Mesothelial cell of epicardium (in vitro differentiated cells): ENCODE measurements at regions not wholly inside any gene's neighbourhood (a gene's known extent, or its start where the extent isn't known, plus 50 kb on each side); places are given as distances from the start of the nearest gene placed in this dataset.
A peak's percentile ranks its signal among the peaks of the same experiment; 100 is the strongest.

Experiments
- DNase-seq, 2 experiments: peaks; one replicate each; pipeline ENCODE4 v3.0.0; 2021; ENCODE audit warnings: low spot score in 2 of 2; ENCODE audit not compliant: unreplicated experiment in 2 of 2
- H3K27ac Mint-ChIP-seq: 2 replicates; pipeline ENCODE4 v1.8.0; 2021; ENCODE audit warnings: mixed read lengths
- H3K27me3 Mint-ChIP-seq: 2 replicates; pipeline ENCODE4 v1.8.0; 2021; ENCODE audit warnings: low read depth, mixed read lengths
- H3K36me3 Mint-ChIP-seq: 2 replicates; pipeline ENCODE4 v1.8.0; 2021; ENCODE audit warnings: mixed read lengths
- H3K4me1 Mint-ChIP-seq: 2 replicates; pipeline ENCODE4 v1.8.0; 2021; ENCODE audit warnings: mixed read lengths
- H3K4me3 Mint-ChIP-seq: 2 replicates; pipeline ENCODE4 v1.8.0; 2021; ENCODE audit warnings: mild to moderate bottlenecking, moderate library complexity, mixed read lengths
- H3K9me3 Mint-ChIP-seq: 2 replicates; pipeline ENCODE4 v1.8.0; 2021; ENCODE audit warnings: mixed read lengths
- TF ChIP-seq, protein P1 (sequence below): fragments of 200-600 bp; sonication (generic); IDR thresholded peaks from one replicate; pipeline ENCODE4 v1.5.0; 2021; ENCODE audit warnings: antibody characterized with exemption; ENCODE audit not compliant: unreplicated experiment

DNA sequence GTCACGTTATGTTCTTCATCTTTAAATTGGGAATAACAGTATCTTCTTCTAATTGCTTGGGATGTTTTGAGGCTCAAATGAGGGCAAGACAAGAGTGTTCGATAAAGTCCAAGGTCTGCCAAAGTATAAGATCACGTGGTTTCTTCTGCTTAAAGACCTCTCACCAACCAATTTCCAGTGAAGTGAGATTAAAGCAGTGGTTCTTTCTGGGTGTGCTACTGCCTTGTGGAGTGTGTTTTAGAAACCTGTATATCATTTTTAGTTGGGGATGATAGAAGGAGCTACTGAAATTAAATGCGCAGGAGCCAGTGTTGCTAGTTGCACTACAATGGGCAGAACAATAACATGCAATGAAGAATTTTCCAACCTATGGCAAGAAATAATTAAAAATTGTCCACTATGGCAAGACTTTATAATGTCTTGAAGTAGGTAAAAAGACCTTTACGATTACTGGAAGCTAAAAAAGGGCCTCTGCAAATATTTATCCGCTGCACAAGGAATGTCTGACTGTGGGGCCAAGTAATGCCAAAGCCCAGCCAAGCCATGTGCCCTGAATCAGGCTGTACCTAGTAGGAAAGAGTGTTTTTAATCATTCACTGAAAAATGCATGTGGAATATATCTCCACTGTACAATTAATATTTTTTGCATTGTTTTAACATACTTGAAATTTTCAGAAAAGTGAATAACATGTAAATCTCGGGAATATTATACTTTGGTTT is 244.5 kb upstream of the REG3G start:
- no peaks in the 10 kb centered on the region for H3K27me3 Mint-ChIP-seq
- H3K27ac Mint-ChIP-seq: peak overlapping the region; percentile 1
- peaks cover 7% of the 10 kb centered on the region for H3K9me3 Mint-ChIP-seq
- TF ChIP-seq, protein P1, sequence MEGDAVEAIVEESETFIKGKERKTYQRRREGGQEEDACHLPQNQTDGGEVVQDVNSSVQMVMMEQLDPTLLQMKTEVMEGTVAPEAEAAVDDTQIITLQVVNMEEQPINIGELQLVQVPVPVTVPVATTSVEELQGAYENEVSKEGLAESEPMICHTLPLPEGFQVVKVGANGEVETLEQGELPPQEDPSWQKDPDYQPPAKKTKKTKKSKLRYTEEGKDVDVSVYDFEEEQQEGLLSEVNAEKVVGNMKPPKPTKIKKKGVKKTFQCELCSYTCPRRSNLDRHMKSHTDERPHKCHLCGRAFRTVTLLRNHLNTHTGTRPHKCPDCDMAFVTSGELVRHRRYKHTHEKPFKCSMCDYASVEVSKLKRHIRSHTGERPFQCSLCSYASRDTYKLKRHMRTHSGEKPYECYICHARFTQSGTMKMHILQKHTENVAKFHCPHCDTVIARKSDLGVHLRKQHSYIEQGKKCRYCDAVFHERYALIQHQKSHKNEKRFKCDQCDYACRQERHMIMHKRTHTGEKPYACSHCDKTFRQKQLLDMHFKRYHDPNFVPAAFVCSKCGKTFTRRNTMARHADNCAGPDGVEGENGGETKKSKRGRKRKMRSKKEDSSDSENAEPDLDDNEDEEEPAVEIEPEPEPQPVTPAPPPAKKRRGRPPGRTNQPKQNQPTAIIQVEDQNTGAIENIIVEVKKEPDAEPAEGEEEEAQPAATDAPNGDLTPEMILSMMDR: no peak
- no peaks in the 10 kb centered on the region for H3K36me3 Mint-ChIP-seq
- no peak for DNase-seq
- H3K4me1 Mint-ChIP-seq: peaks cover 25% of the 10 kb centered on the region
- no peak overlapping the region for H3K4me3 Mint-ChIP-seq

DNA sequence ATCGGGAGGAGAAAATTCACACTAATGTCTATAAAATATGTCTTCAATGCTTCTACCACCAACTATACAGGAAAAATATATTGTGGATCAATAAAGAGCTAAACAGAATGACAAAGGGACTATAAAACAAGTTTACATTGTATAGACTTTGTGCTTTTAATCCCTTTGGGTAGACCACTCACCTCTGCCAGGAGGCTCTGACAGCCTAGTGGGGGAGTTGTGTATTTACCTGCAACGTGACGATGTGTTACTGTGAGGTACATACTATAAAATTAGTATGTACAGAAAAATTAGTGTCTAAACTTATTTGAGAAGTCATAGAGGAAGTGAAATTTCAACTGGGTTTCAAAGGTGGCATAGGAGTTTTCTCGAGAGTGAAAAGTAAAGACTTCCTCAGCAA is 243.3 kb upstream of the REG3G start:
- no peaks in the 10 kb centered on the region for H3K27me3 Mint-ChIP-seq
- no peak overlapping the region for H3K27ac Mint-ChIP-seq
- no peaks in the 10 kb centered on the region for H3K36me3 Mint-ChIP-seq
- H3K4me3 Mint-ChIP-seq: no peak overlapping the region
- TF ChIP-seq, protein P1: peak; percentile 22
- H3K9me3 Mint-ChIP-seq: peaks cover 7% of the 10 kb centered on the region
- peaks cover 25% of the 10 kb centered on the region for H3K4me1 Mint-ChIP-seq
- DNase-seq: no peak

DNA sequence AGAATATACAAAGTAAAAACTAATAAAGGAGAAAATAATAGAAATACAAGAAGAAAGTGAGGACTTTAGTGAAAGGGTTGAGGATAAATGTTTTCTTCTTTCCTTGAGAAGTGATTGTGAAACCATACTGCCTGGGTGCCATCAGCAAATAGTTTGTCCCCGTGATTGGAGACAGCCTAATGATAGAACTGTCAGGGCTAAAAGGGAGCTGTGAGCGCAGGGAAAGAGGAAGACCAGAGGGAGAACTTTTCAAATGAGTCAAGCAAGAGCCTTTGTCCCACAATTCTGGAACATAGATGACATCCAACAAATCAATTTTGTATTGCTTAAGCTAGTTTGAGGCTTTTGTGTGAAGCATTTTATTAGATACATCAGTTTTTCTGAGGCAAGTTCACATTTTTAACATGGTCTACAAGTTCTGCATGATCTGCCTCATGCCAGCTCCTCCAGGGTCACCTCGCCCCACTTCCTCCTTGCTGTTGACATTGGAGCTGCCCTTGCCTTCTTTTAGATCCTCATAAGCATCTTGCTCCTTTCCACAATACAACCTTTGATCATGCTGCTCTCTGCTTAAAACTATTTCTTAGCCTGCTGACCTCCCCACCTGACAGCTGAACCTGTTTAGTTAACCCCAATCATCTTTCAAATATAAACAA is 213.4 kb upstream of the REG3G start:
- Mint-ChIP-seq H3K27ac (no peak overlapping the region), H3K4me3 (no peak overlapping the region), H3K36me3 (no peaks in the 10 kb centered on the region)

DNA sequence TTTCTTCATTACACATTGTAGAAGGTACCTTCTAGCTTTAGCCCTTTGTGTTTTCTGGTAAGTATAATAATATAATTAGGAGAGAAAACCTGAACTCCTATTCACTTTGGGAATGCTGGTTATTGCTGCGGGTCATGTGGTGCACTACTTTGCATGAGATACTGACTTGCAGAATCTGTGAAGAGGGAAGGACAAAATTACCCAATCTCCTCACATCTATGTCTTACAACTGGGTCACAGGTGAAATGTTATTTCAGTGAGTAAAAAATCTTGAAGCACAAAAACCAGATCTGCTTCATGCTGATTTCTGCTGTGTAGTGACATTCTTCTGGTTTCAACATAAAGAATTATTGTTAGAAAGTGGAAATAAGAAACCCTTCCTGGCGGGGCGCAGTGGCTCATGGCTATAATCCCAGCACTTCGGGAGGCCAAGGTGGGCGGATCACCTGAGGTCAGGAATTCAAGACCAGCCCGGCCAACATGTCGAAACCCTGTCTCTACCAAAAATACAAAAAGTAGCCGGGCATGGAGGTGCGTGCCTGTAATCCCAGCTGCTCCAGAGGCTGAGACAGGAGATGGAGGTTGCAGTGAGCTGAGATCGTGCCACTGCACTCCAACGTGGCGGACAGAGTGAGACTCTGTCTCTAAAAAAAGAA is 211.0 kb upstream of the REG3G start:
- H3K27ac Mint-ChIP-seq: no peak overlapping the region
- no peaks in the 10 kb centered on the region for H3K36me3 Mint-ChIP-seq
- H3K9me3 Mint-ChIP-seq: no peaks in the 10 kb centered on the region
- DNase-seq: no peak
- peaks cover 7% of the 10 kb centered on the region for H3K4me1 Mint-ChIP-seq
- H3K27me3 Mint-ChIP-seq: no peaks in the 10 kb centered on the region
- TF ChIP-seq, protein P1: no peak
- no peak overlapping the region for H3K4me3 Mint-ChIP-seq

More for the DNA sequence above, 213.4 kb upstream of the REG3G start:
- no peak for DNase-seq
- H3K9me3 Mint-ChIP-seq: peaks cover 4% of the 10 kb centered on the region
- TF ChIP-seq, protein P1: no peak
- peaks cover 7% of the 10 kb centered on the region for H3K4me1 Mint-ChIP-seq
- no peaks in the 10 kb centered on the region for H3K27me3 Mint-ChIP-seq

DNA sequence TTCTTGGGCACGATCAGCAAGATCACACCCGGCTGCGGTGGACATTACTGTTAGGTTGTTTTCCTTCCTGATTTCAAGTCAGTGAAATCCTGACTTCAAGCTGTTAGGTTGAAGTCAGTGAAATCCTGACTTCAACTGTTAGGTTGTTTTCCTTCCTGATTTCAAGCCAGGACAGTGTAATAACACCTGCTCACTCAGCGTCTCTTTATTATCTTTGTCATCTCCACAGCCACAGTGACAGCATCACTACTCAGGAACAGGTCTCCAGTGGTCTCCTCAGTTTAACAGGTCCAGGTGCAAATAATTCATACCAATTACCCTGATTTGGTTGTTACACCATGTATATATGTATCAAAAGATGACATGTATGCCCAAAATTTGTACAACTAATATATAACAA is 208.1 kb upstream of the REG3G start:
- Mint-ChIP-seq H3K27ac (no peak overlapping the region), H3K27me3 (no peaks in the 10 kb centered on the region), H3K9me3 (no peaks in the 10 kb centered on the region), H3K4me3 (no peak overlapping the region), H3K4me1 (no peaks in the 10 kb centered on the region), H3K36me3 (no peaks in the 10 kb centered on the region)
- TF ChIP-seq, protein P1: no peak
- no peak for DNase-seq
